Ascending aorta (tissue), 2 donors: ENCODE measurements at regions not wholly inside any gene's neighbourhood (a gene's known extent, or its start where the extent isn't known, plus 50 kb on each side); places are given as distances from the start of the nearest gene placed in this dataset.
"Not testable (repeated sequence)": the region's sequence is repeated elsewhere in the genome, so short reads cannot be mapped to it uniquely, and the experiment has no call there.

ENCODE experiments used
- DNase-seq, 2 donors: peaks; one replicate each; pipeline ENCODE4 v3.0.0-alpha.2; 2019; ENCODE audit warnings: low spot score in 2 of 2
- H3K27ac ChIP-seq, 2 donors: fragments of 200-600 bp; sonication (generic); one replicate each; pipeline ENCODE4 v1.5.1; 2016 to 2017; ENCODE audit warnings: mild to moderate bottlenecking in 1 of 2
- H3K27me3 ChIP-seq: fragments of 200-600 bp; sonication (generic); one replicate; pipeline ENCODE4 v1.5.1; 2017
- H3K36me3 ChIP-seq, 2 donors: fragments of 200-600 bp; sonication (generic); one replicate each; pipeline ENCODE4 v1.5.1; 2016
- H3K4me1 ChIP-seq, 2 donors: fragments of 200-600 bp; sonication (generic); one replicate each; pipeline ENCODE4 v1.5.1; 2016 to 2017; ENCODE audit warnings: mild to moderate bottlenecking in 1 of 2
- H3K4me3 ChIP-seq, 2 donors: fragments of 200-600 bp; sonication (generic); one replicate each; pipeline ENCODE4 v1.5.1; 2016 to 2017; ENCODE audit warnings: mild to moderate bottlenecking in 1 of 2
- H3K9me3 ChIP-seq, 2 donors: fragments of 200-600 bp; sonication (generic); one replicate each; pipeline ENCODE4 v1.5.1; 2016
- intact Hi-C: fragments of 100-400 bp; cut with DNase I; formaldehyde crosslinking; loops from one replicate; pipeline ENCODE4 v1.15.1; 2023
- TF ChIP-seq, protein P1 (sequence below), 3 experiments: fragments of 200-600 bp in 2 of 3; fragments of 450-650 bp in 1 of 3; sonication (generic) in 2 of 3; IDR thresholded peaks; one replicate each; pipeline ENCODE4 v1.5.1; 2016 to 2019; ENCODE audit warnings: antibody characterized with exemption in 3 of 3, mild to moderate bottlenecking in 1 of 3, moderate library complexity in 1 of 3

GRCh38 chr10:111599943-111600342 lies 523.1 kb downstream of the ADRA2A start:
- H3K4me1 ChIP-seq, result no peaks in the 10 kb centered on the region
- no peak for DNase-seq
- H3K36me3 ChIP-seq, result no peaks in the 10 kb centered on the region
- no peak overlapping the region for H3K27ac ChIP-seq
- intact Hi-C loops, result no loop called here
- no peak overlapping the region for H3K4me3 ChIP-seq
- TF ChIP-seq, protein P1, sequence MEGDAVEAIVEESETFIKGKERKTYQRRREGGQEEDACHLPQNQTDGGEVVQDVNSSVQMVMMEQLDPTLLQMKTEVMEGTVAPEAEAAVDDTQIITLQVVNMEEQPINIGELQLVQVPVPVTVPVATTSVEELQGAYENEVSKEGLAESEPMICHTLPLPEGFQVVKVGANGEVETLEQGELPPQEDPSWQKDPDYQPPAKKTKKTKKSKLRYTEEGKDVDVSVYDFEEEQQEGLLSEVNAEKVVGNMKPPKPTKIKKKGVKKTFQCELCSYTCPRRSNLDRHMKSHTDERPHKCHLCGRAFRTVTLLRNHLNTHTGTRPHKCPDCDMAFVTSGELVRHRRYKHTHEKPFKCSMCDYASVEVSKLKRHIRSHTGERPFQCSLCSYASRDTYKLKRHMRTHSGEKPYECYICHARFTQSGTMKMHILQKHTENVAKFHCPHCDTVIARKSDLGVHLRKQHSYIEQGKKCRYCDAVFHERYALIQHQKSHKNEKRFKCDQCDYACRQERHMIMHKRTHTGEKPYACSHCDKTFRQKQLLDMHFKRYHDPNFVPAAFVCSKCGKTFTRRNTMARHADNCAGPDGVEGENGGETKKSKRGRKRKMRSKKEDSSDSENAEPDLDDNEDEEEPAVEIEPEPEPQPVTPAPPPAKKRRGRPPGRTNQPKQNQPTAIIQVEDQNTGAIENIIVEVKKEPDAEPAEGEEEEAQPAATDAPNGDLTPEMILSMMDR (IDR thresholded peaks at IDR 0.05), result no peak
- H3K27me3 ChIP-seq, result no peaks in the 10 kb centered on the region
- H3K9me3 ChIP-seq, result no peaks in the 10 kb centered on the region

GRCh38 chr10:111600772-111601171 lies 523.9 kb downstream of the ADRA2A start:
- no peak for DNase-seq
- H3K27me3 ChIP-seq, result no peaks in the 10 kb centered on the region
- no peaks in the 10 kb centered on the region for H3K4me1 ChIP-seq
- TF ChIP-seq, protein P1 (IDR thresholded peaks at IDR 0.05), result no peak
- no peak overlapping the region for H3K4me3 ChIP-seq
- no peak overlapping the region for H3K27ac ChIP-seq
- H3K36me3 ChIP-seq, result no peaks in the 10 kb centered on the region
- H3K9me3 ChIP-seq, result no peaks in the 10 kb centered on the region
- intact Hi-C loops, result no loop called here

DNA sequence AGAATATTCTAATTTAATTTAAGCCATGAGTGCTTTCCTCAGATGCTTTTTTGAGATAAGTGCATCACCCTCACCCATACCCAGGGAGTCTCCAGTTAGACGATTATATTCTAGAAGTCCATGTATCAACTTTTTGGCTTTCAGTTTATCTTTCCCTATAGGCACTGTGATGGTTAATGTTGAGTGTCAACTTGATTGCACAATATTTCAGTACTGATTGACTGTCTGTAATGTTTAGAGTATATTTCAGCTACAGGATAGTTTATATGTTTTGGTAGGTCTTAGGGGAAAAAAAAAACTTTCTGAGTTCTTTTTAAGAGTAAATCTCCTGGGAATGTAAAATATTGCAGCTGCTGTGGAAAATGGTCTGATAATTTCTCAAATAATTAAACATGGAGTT lies 535.4 kb downstream of the ADRA2A start:
- Histone ChIP-seq H3K4me3 (no peak overlapping the region), H3K9me3 (no peaks in the 10 kb centered on the region), H3K36me3 (no peaks in the 10 kb centered on the region), H3K27me3 (no peaks in the 10 kb centered on the region), H3K4me1 (no peaks in the 10 kb centered on the region), H3K27ac (no peak overlapping the region)
- DNase-seq, result no peak
- intact Hi-C loops, result no loop called here
- TF ChIP-seq, protein P1 (IDR thresholded peaks at IDR 0.05), result no peak

DNA sequence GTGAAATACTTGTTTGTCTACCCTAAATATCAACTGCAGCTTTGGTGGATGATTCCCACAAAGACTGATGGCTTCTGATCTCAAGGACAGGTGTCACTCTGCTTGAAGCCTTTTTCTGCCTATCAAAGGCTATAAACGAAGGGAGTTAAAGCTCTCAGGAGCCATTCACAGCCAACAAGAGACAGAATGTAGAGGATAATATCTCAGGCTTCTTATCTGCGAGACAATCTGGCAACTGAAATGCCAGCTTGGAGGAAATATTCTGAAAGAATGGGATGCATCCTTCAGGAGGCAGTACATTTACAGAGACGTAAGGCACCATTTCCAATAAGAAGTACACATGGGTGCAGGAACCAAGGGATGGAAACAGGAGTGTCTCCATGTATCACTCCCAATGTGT lies 549.4 kb downstream of the GPAM start:
- TF ChIP-seq, protein P1 (IDR thresholded peaks at IDR 0.05), result no peak
- no peak overlapping the region for H3K4me3 ChIP-seq
- H3K36me3 ChIP-seq, result no peaks in the 10 kb centered on the region
- no peak overlapping the region for H3K27ac ChIP-seq
- no peaks in the 10 kb centered on the region for H3K27me3 ChIP-seq
- H3K4me1 ChIP-seq, result no peaks in the 10 kb centered on the region
- no peaks in the 10 kb centered on the region for H3K9me3 ChIP-seq
- intact Hi-C loops, result no loop called here
- DNase-seq, result no peak

- intact Hi-C loops, result no loop called here
- H3K36me3 ChIP-seq, result no peaks in the 10 kb centered on the region
- no peak overlapping the region for H3K4me3 ChIP-seq
- H3K27ac ChIP-seq, result no peak overlapping the region
- no peaks in the 10 kb centered on the region for H3K4me1 ChIP-seq
- no peaks in the 10 kb centered on the region for H3K27me3 ChIP-seq
- H3K9me3 ChIP-seq, result peaks cover 5 to 6% of the 10 kb centered on the region in 2 donors
- TF ChIP-seq, protein P1 (IDR thresholded peaks at IDR 0.05), result no peak
- DNase-seq, result no peak
Observed at GRCh38 chr10:111646021-111646420, 537.5 kb downstream of the GPAM start.

DNA sequence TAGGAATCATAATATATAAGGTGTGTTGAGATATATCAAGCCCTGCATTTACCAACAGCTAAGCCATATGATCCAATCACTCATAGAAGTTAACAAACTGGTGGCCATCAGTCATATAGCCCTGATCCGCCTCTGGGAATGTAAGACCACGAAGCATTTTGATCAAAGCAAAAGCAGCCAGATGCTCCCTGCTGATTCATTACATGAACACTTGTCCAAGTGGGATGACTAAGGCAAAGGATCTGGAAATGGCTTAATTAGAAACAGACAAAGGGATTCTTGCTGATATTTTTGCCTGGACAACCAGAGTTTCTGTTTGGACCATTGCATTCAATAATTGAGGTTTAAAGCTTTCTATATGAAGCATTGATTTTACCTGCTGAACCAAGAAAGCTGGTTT lies 535.5 kb downstream of the GPAM start:
- H3K27me3 ChIP-seq, result no peaks in the 10 kb centered on the region
- peaks cover 5 to 6% of the 10 kb centered on the region in 2 donors for H3K9me3 ChIP-seq
- no peaks in the 10 kb centered on the region for H3K4me1 ChIP-seq
- TF ChIP-seq, protein P1 (IDR thresholded peaks at IDR 0.05), result no peak
- H3K4me3 ChIP-seq, result no peak overlapping the region
- intact Hi-C loops, result no loop called here
- DNase-seq, result no peak
- H3K36me3 ChIP-seq, result no peaks in the 10 kb centered on the region
- H3K27ac ChIP-seq, result no peak overlapping the region

DNA sequence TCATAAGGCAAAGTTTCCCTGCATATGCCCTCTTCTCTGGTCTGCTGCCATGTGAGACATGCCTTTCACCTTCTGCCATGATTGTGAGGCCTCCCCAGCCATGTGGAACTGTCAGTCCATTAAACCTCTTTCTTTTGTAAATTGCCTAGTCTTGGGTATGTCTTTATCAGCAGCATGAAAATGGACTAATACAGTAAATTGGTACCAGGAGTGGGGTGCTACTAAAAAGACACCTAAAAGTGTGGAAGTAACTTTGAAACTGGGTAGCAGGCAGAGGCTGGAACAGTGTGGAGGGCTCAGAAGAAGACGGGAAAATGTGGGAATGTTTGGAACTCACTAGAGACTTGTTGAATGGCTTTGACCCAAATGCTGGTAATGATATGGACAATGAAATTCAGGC lies 534.5 kb downstream of the GPAM start:
- H3K9me3 ChIP-seq, H3K4me1 ChIP-seq, H3K4me3 ChIP-seq, intact Hi-C loops, H3K27ac ChIP-seq, DNase-seq, H3K27me3 ChIP-seq, H3K36me3 ChIP-seq: not testable (repeated sequence)
